Activated B cell treated with CpG ODN at 0.5 μM for 24 hours (primary cell): ENCODE measurements at regions not wholly inside any gene's neighbourhood (a gene's known extent, or its start where the extent isn't known, plus 50 kb on each side); places are given as distances from the start of the nearest gene placed in this dataset.
"Not testable (repeated sequence)": the region's sequence is repeated elsewhere in the genome, so short reads cannot be mapped to it uniquely, and the experiment has no call there.

Source experiments
- ATAC-seq: fragments of 200-7000 bp; cut with Tn5 transposase; one replicate; pipeline ENCODE4 v1.10.0; 2021; ENCODE audit warnings: low read depth, mild to moderate bottlenecking, moderate library complexity
- CTCF ChIA-PET: fragments of 350-600 bp; sonication (Branson Sonifier 250); formaldehyde crosslinking; loops from one replicate; lab custom pipeline; 2021; ENCODE audit warnings: antibody characterized with exemption; lab: Charles Lee
- POLR2A ChIA-PET: fragments of 350-600 bp; sonication (Branson Sonifier 250); formaldehyde crosslinking; loops from one replicate; lab custom pipeline; 2021; ENCODE audit warnings: antibody characterized with exemption; lab: Charles Lee
- DNase-seq: peaks from one replicate; pipeline ENCODE4 v3.0.0; 2022
- H3K27ac Mint-ChIP-seq: one replicate; pipeline ENCODE4 v1.8.0; 2020; ENCODE audit warnings: mixed read lengths
- H3K27me3 Mint-ChIP-seq: one replicate; pipeline ENCODE4 v1.8.0; 2021; ENCODE audit warnings: mixed read lengths
- H3K36me3 Mint-ChIP-seq: one replicate; pipeline ENCODE4 v1.8.0; 2021; ENCODE audit warnings: low read depth, mixed read lengths
- H3K4me1 Mint-ChIP-seq: one replicate; pipeline ENCODE4 v1.8.0; 2021; ENCODE audit warnings: mixed read lengths
- H3K4me3 Mint-ChIP-seq: one replicate; pipeline ENCODE4 v1.8.0; 2020; ENCODE audit warnings: mild to moderate bottlenecking, mixed read lengths
- H3K9me3 Mint-ChIP-seq: one replicate; pipeline ENCODE4 v1.8.0; 2020; ENCODE audit warnings: mixed read lengths
- CTCF ChIP-seq: fragments of 200-600 bp; IDR thresholded peaks from one replicate; pipeline ENCODE4 v1.8.0; 2022; ENCODE audit warnings: antibody characterized with exemption, mild to moderate bottlenecking
- intact Hi-C: fragments of 100-400 bp; cut with micrococcal nuclease; formaldehyde crosslinking; loops from one replicate; pipeline ENCODE4 v1.15.1; 2024

GRCh38 chrX:150228431-150228830 is 134.7 kb upstream of the MAMLD1 start:
- TF ChIP-seq CTCF: no peak
- Mint-ChIP-seq H3K4me1 (no peaks in the 10 kb centered on the region), H3K4me3 (no peak overlapping the region), H3K27me3 (peaks cover 2% of the 10 kb centered on the region), H3K36me3 (no peaks in the 10 kb centered on the region), H3K27ac (no peak overlapping the region), H3K9me3 (no peaks in the 10 kb centered on the region)
- no peak for ATAC-seq
- DNase-seq: no peak
- intact Hi-C loops: no loop called here
- POLR2A ChIA-PET: no interaction called here
- CTCF ChIA-PET: no interaction called here

- Mint-ChIP-seq H3K4me1 (no peaks in the 10 kb centered on the region), H3K9me3 (no peaks in the 10 kb centered on the region), H3K27me3 (peaks cover 2% of the 10 kb centered on the region), H3K36me3 (no peaks in the 10 kb centered on the region), H3K27ac (no peak overlapping the region), H3K4me3 (no peak overlapping the region)
- DNase-seq: no peak
- POLR2A ChIA-PET: no interaction called here
- no peak for ATAC-seq
- intact Hi-C loops: no loop called here
- TF ChIP-seq CTCF: no peak
- CTCF ChIA-PET: no interaction called here
These were observed 134.1 kb upstream of the MAMLD1 start for GRCh38 chrX:150229030-150229429.

GRCh38 chrX:150229481-150229880 is 133.6 kb upstream of the MAMLD1 start:
- DNase-seq (no peak), ATAC-seq (no peak)
- Mint-ChIP-seq H3K4me1 (no peaks in the 10 kb centered on the region), H3K4me3 (no peak overlapping the region), H3K36me3 (no peaks in the 10 kb centered on the region), H3K9me3 (no peaks in the 10 kb centered on the region), H3K27ac (no peak overlapping the region), H3K27me3 (peaks cover 2% of the 10 kb centered on the region)
- ChIA-PET POLR2A (no interaction called here), CTCF (no interaction called here)
- intact Hi-C loops: no loop called here
- no peak for TF ChIP-seq CTCF

GRCh38 chrX:150230952-150231351 is 132.2 kb upstream of the MAMLD1 start:
- ATAC-seq, DNase-seq, POLR2A ChIA-PET, H3K9me3 Mint-ChIP-seq, H3K4me3 Mint-ChIP-seq, H3K4me1 Mint-ChIP-seq, H3K27me3 Mint-ChIP-seq, H3K36me3 Mint-ChIP-seq, H3K27ac Mint-ChIP-seq, CTCF ChIA-PET, intact Hi-C loops: not testable (repeated sequence)

GRCh38 chrX:150231368-150231767 is 131.7 kb upstream of the MAMLD1 start:
- POLR2A ChIA-PET: not testable (repeated sequence)

GRCh38 chrX:150232222-150232621 is 130.9 kb upstream of the MAMLD1 start:
- H3K27me3 Mint-ChIP-seq, H3K9me3 Mint-ChIP-seq, H3K4me1 Mint-ChIP-seq, ATAC-seq, POLR2A ChIA-PET, H3K4me3 Mint-ChIP-seq, DNase-seq, CTCF ChIA-PET, H3K36me3 Mint-ChIP-seq, H3K27ac Mint-ChIP-seq, intact Hi-C loops: not testable (repeated sequence)

More at GRCh38 chrX:150231368-150231767, 131.7 kb upstream of the MAMLD1 start:
- H3K36me3 Mint-ChIP-seq, H3K27ac Mint-ChIP-seq, ATAC-seq, DNase-seq, H3K9me3 Mint-ChIP-seq, H3K4me1 Mint-ChIP-seq, CTCF ChIA-PET, intact Hi-C loops, H3K27me3 Mint-ChIP-seq, H3K4me3 Mint-ChIP-seq: not testable (repeated sequence)

- no peak for TF ChIP-seq CTCF
- intact Hi-C loops: no loop called here
- POLR2A ChIA-PET: no interaction called here
- Mint-ChIP-seq H3K4me3 (no peak overlapping the region), H3K36me3 (no peaks in the 10 kb centered on the region), H3K27ac (no peak overlapping the region), H3K27me3 (no peaks in the 10 kb centered on the region), H3K4me1 (no peaks in the 10 kb centered on the region), H3K9me3 (no peaks in the 10 kb centered on the region)
- no peak for DNase-seq
- CTCF ChIA-PET: no interaction called here
- ATAC-seq: no peak
These were observed 129.0 kb upstream of the MAMLD1 start for GRCh38 chrX:150234126-150234525.
